Stromal cell of bone marrow (primary cell): ENCODE measurements at regions not wholly inside any gene's neighbourhood (a gene's known extent, or its start where the extent isn't known, plus 50 kb on each side); places are given as distances from the start of the nearest gene placed in this dataset.
A peak's percentile ranks its signal among the peaks of the same experiment; 100 is the strongest.

ENCODE experiments used
- DNase-seq: peaks from one replicate; pipeline ENCODE4 v3.0.0-alpha.2; 2012; ENCODE audit warnings: low read depth

GRCh38 chr10:78688230-78688900 lies 380.4 kb upstream of the ZMIZ1 start:
- DNase-seq: no peak

- DNase-seq: peak; percentile 40
These were observed 379.7 kb upstream of the ZMIZ1 start for GRCh38 chr10:78688901-78689583.

GRCh38 chr10:78689584-78689935 lies 379.2 kb upstream of the ZMIZ1 start:
- DNase-seq: no peak

- DNase-seq: no peak
These were observed 378.2 kb upstream of the ZMIZ1 start for GRCh38 chr10:78690354-78691111.

- DNase-seq: no peak
These were observed 377.3 kb upstream of the ZMIZ1 start for GRCh38 chr10:78691301-78692030.

GRCh38 chr10:78692071-78692470 lies 376.7 kb upstream of the ZMIZ1 start:
- no peak for DNase-seq

- no peak for DNase-seq
These were observed 372.9 kb upstream of the ZMIZ1 start for GRCh38 chr10:78695846-78696245.

GRCh38 chr10:78696791-78697395 lies 371.9 kb upstream of the ZMIZ1 start:
- no peak for DNase-seq

- DNase-seq: no peak
These were observed 368.8 kb upstream of the ZMIZ1 start for GRCh38 chr10:78699971-78700370.

- DNase-seq: no peak
These were observed 368.4 kb upstream of the ZMIZ1 start for GRCh38 chr10:78700413-78700812.

- DNase-seq: no peak
These were observed 367.8 kb upstream of the ZMIZ1 start for GRCh38 chr10:78700816-78701520.

- DNase-seq: no peak
These were observed 366.6 kb upstream of the ZMIZ1 start for GRCh38 chr10:78702186-78702585.

- DNase-seq: no peak
These were observed 365.9 kb upstream of the ZMIZ1 start for GRCh38 chr10:78702876-78703275.

GRCh38 chr10:78703593-78703992 lies 365.2 kb upstream of the ZMIZ1 start:
- DNase-seq: no peak

- no peak for DNase-seq
These were observed 362.5 kb upstream of the ZMIZ1 start for GRCh38 chr10:78706256-78706655.

GRCh38 chr10:78706726-78707540 lies 361.8 kb upstream of the ZMIZ1 start:
- no peak for DNase-seq

GRCh38 chr10:78707745-78708144 lies 361.0 kb upstream of the ZMIZ1 start:
- DNase-seq: no peak

- DNase-seq: no peak
These were observed 356.6 kb upstream of the ZMIZ1 start for GRCh38 chr10:78712147-78712546.

GRCh38 chr10:78713659-78714058 lies 355.1 kb upstream of the ZMIZ1 start:
- DNase-seq: no peak

- no peak for DNase-seq
These were observed 354.5 kb upstream of the ZMIZ1 start for GRCh38 chr10:78714225-78714624.

- DNase-seq: no peak
These were observed 353.3 kb upstream of the ZMIZ1 start for GRCh38 chr10:78715435-78715834.
